Stimulated activated CD8-positive, alpha-beta memory T cell treated with anti-CD3 and anti-CD28 coated beads, Interleukin-7, amount 100 ng/mL, for 1 hour (primary cell): ENCODE measurements at regions not wholly inside any gene's neighbourhood (a gene's known extent, or its start where the extent isn't known, plus 50 kb on each side); places are given as distances from the start of the nearest gene placed in this dataset.

Source experiments
- DNase-seq, 2 donors: peaks; one replicate each; pipeline ENCODE4 v3.0.0-alpha.2; 2020; ENCODE audit warnings: low read depth in 2 of 2

DNA sequence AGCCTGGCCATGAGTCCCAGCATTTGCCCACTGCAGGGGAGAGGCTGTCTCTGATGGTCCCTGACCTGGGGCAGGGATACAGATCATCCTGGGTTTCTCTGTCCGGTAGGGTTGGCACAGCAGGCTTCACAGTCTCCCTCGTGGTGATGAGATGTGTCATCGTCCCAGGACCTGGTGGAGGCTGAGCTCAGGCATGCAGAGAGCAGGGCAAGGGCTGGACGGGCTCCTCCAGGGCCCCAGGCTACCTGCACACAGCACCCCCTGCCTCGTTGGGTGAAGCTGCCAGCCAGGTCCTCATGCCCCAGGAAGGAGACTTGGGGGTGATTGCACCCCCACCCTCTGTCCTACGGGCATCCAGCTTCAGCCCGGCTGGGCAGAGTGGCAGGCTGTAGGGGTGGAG is 155.8 kb upstream of the GSE1 start:
- DNase-seq = no peak

DNA sequence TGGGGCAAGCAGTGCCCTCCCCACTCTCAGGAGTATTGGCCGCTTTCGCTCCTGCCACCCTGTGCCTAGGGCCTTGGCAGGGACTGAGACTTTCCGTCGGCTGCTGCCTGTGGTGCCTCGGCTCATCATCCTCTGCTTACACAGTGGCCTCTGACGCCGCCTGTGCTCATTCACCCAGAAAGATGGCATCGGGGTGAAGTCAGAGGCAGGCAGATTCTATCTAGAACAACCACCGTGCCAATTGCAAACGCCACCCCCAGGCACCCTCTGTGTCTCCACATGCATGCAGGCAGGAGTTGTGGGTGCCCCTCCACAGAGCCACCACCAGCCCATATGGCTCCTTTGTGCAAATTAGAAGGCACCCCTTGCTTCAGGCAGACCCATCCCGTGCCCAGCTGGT is 154.2 kb upstream of the GSE1 start:
- no peak for DNase-seq

DNA sequence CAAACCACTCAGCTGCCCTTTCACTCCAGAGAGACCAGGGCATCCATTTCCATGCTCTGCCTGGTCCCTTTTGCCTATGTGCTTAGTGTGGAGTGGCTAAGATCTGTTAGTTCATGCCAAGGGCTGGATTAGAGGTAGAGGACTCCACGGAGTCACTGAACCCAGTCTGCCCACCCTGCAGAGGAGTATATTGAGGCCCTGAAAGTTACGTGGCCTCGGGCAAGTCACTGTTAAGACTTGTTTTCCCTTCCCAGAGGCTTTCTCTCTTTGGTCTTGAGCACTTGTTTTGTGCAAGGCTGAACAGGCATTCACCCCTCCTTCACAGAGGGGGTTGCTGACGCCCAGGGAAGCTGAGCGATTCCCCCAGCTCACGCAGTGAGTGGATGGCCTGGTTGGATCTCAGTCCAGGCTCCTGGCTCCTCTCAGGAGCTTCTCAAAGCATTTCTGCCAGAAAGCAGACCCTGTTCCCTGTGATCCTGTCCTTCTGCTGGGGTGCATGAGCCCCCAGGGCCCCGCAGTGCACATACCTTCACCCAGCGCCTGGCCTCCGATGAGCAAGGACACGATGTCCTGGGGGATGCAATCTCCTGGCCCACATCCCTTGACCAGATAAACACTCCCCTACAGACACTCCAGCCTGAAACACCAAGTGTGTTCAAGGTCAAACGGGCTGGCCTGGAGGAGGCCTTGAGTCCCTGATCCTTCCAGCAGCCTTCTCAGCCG is 153.4 kb upstream of the GSE1 start:
- no peak for DNase-seq

- DNase-seq = no peak
These were observed 152.7 kb upstream of the GSE1 start for GRCh38 chr16:85460252-85461021.

DNA sequence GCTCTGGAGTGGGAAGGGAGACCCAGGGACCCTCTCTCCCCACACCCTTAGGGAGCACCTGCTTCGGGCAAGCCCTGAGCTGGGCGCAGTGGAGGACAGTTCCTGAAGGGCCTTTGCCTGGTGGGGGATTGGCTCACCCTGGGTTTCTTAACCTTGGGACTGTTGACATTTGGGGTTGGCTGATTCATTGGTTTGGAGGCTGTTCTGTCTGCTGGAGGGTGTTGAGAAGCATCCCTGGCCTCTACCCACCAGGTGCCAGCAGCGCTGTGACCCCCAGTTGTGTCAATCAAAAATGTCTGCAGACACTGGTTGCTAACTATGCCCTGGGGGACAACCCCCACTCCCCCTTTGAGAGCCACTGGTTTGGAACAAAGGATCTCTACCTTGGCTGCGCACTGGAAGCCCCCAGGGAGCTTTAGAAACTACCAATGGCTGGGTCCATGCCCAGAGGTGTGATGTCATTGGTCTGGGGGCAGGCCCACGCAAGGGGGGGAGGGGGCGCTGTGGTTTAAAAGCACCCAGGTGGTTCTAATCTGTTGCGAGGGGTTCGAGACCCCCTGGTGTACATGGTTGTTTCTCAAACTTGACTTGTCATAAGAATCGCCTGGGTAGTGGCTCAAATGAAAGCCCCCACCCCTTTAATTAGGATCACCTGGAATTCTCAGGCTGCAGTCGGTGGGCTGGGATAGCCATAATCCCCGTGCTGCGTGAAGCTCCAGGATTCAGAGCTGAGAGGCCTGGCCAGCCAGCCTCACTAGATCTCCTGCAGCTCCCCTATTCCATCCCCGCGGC is 151.9 kb upstream of the GSE1 start:
- no peak for DNase-seq

DNA sequence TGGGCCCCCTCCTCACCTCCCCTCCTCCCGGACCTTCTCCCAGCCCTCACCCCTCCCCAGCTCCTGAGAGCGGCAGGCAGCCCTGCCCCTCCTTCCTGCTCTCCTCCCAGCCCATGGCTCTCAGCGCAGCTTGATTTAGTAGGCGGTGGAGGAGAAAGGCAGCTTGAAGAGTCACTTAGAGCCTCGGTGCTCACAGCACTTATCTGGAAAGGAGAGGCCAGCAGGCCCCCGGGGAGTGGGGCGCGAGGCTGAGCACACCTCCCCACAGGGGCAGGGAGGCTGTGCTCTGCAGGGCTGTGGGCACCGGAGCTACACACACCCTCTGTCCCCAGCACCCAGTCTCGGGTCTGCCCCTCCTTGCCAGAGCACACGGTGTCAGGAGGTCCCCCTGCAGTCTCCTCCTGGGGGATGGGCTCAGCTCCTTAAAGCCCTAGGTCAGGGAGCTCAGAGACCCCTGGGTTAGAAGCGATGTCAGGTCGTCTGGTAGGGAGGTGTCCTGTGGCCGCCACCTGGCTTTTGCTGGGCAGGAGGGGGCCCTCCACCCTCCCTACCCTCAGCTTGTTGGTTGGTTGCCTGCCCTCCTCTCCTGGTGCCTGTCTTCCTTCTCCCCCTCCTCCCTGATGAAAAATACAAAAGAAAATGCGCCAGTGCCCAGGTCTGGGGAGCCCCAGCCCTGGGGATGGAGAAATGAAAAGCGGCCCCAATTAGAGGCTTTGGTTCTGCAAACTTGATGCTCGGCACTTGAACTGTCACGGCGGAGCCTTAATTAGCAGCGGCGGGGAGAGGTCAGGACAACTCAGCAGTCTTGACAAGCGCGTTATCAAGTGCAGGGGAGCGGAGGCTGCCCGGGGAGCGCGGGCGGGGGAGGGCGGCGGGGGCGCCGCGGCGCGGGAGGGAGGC is 151.1 kb upstream of the GSE1 start:
- no peak for DNase-seq

- DNase-seq = no peak
These were observed 150.2 kb upstream of the GSE1 start for GRCh38 chr16:85462714-85463611.

DNA sequence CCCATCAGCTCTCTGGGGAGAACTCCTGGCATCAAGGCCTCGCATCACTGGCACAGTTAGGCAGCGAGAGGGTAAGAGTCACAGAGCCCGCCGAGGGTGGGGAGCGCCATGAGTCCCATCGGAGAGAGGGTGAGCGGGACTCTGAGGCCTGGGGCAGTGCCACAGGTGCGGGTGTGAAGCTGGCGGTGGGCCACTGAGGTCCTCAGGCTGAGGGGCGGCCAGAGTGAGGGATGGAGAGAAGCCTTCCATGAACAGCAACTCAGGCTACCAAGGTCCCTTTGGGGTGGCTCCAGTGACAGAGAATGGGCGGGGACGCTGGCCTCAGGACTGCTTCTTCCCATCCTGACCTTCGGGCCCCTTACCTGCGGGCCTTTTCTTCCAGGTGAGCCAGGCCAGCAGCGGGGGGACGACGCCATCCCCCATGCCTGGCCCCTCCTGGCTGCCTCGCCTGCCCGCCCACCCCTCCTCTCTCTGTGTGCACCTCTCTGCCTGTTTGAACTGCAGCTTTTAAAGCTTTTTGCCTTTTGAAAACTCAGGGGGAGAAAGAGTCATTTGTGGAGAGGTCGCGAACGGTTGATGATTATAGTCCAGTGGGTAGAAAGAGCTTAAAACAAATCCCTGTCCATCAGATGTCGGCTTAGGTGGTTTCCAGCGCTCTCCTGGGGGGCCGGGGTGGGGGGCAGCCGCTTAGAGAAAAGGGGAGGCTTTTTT is 149.3 kb upstream of the GSE1 start:
- DNase-seq = no peak

DNA sequence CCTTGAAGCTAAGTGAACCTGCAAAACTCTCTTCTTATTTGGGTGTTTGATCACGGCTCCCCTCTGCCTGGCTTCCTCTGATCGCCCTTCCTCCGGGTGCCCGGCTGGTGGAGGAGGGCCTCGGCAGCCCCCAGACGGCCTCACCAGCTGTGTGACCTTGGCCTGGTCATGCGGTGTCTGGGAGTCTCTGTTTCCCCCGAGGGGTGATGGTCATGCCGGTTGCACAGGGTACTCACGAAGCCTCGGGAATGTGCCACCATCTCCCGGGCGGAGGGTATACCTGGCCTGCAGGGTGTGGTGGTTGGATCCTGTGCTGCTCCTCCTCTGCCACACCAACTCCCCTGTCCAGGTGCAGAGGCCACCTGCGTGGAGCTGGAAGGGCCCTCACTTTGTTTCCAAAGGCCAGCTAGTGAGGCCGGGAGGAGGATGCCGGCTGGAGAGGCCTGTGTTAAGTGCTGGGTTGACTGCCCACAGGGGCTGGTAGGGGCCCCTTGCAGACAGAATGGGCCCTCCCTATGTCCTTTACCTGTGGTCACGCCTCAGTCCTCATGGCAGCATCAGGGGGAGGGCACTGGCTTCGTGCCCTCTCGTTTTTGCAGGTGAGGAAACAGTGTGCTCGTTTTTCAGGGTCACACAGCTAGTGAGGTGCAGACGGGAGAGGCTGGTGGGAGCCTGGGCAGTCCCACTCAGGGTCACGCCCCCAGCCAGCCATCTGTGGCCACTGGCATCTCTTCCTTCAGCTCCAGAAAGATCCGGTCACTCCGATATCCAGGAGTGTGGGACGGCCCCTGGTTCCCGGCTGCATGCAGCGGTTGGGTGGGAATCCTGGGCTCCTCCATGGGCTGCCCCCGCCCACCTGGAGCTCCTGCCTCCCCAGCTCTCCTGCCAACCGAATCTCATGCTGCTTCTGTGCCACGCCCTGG is 148.5 kb upstream of the GSE1 start:
- DNase-seq = no peak

- DNase-seq = no peak
These were observed 147.5 kb upstream of the GSE1 start for GRCh38 chr16:85465328-85466303.

DNA sequence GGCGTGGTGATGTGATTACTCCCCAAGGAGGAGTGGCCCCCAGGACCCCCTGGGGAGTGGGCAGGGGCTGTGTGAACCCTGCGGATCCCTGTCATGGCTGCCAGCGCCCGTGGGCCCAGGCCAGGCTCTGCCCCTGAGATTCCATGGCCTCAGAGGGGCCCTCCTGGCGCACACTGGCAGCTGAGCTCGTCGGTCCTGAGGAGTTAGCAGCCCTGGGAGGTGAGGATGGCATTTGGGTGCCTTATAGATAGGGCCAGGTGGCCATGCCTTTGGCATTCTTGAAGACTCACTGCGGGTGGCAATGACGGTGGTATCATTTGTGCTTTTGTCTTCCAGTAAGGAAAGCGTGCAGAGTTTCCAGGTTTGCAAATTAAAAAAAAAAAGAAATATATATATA is 146.8 kb upstream of the GSE1 start:
- no peak for DNase-seq

DNA sequence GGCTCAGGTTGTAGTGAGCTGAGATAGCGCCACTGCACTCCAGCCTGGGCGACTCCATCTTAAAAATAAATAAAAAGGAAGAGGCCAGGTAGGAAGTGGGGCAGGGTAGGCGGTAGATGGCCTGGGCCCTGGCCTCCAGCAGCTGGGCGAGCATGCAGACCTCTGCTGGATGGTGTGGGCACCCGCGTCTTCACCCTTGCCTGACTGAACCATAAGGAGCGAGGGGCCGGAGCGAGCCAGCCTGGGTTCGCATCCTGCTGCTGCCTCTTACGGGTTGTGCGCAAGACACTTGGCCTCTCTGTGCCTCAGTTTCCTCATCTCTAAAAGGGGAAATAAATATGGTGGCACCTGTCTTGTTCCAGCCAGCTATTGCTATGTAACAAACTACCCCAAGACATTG is 146.1 kb upstream of the GSE1 start:
- no peak for DNase-seq

- no peak for DNase-seq
These were observed 143.1 kb upstream of the GSE1 start for GRCh38 chr16:85469929-85470590.

- DNase-seq = no peak
These were observed 142.2 kb upstream of the GSE1 start for GRCh38 chr16:85470873-85471272.

- no peak for DNase-seq
These were observed 141.4 kb upstream of the GSE1 start for GRCh38 chr16:85471469-85472431.

DNA sequence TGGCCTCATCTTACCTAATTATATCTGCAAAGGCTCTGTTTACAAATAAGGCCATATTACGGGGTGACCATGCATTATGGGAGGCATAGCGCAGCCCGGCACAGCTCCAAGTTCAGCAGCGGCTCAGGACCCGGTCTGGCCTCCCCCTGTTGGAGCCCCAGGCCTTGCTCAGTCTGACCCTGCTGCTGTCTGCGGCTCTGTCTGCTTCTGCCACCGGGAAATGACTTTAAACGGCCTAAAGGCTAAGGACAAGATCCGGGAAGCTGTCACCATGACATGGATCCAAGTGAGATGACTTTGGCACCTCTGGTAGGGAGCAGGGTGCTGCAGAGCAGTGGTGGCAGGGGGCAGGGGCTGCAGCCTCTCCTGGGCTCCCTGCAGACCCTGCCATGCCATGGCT is 140.6 kb upstream of the GSE1 start:
- no peak for DNase-seq
